ENCODE measurements at regions not wholly inside any gene's neighbourhood (a gene's known extent, or its start where the extent isn't known, plus 50 kb on each side); places are given as distances from the start of the nearest gene placed in this dataset.

GRCh38 chr3:103794656-103795055 is 1359.8 kb downstream of the ZPLD1 start:
- Histone ChIP-seq H4K20me1 (ENCODE audit: control insufficient read depth, insufficient read depth, insufficient read length) (no peaks in the 10 kb centered on the region), H3K27ac (ENCODE audit: insufficient read length, low read depth, low read length) (no peak overlapping the region), H4K91ac (ENCODE audit: insufficient read length, low read depth, low read length) (no peak overlapping the region), H3K4me1 (ENCODE audit: insufficient read depth, low read length) (no peaks in the 10 kb centered on the region), H3K4me2 (ENCODE audit: insufficient read depth, insufficient read length, low read length) (no peak overlapping the region), H4K8ac (replicated peaks; ENCODE audit: insufficient read length, low read depth, low read length) (no peak overlapping the region), H3K27me3 (ENCODE audit: insufficient read depth, low read length) (no peaks in the 10 kb centered on the region), H3K23ac (ENCODE audit: insufficient read length, low read depth, low read length) (no peak overlapping the region), H3K56ac (ENCODE audit: insufficient read length, low read depth, low read length) (no peak overlapping the region), H2BK5ac (ENCODE audit: insufficient read length, low read length) (no peak overlapping the region), H3K9me3 (ENCODE audit: control insufficient read depth, low read depth, low read length) (no peaks in the 10 kb centered on the region), H2BK15ac (ENCODE audit: low read depth, low read length) (no peak overlapping the region), H3K14ac (ENCODE audit: insufficient read depth, low read length) (no peak overlapping the region), H3K23me2 (ENCODE audit: insufficient read length, low read depth, low read length, poor library complexity, severe bottlenecking) (no peaks in the 10 kb centered on the region), H3K9ac (ENCODE audit: extremely low read depth, insufficient read length, low read length) (no peak overlapping the region), H3K4ac (ENCODE audit: low read depth, low read length) (no peak overlapping the region), H3K79me2 (ENCODE audit: insufficient read depth, low read length) (no peaks in the 10 kb centered on the region), H2BK12ac (ENCODE audit: insufficient read length, low read depth, low read length) (no peak overlapping the region), H2BK20ac (ENCODE audit: low read depth, low read length, poor library complexity, severe bottlenecking) (no peak overlapping the region), H2BK120ac (ENCODE audit: low read depth, low read length, poor library complexity, severe bottlenecking) (no peak overlapping the region), H3K18ac (ENCODE audit: insufficient read length, low read depth, low read length) (no peak overlapping the region), H2AFZ (ENCODE audit: low read length) (no peak overlapping the region), H2AK5ac (ENCODE audit: insufficient read length, low read length) (no peak overlapping the region), H4K5ac (ENCODE audit: insufficient read length, low read depth, low read length) (no peak overlapping the region), H3K79me1 (ENCODE audit: insufficient read depth, low read depth, low read length, poor library complexity, severe bottlenecking) (no peaks in the 10 kb centered on the region), H3T11ph (ENCODE audit: low read length) (no peak overlapping the region)
- Mint-ChIP-seq H3K9me3 (no peaks in the 10 kb centered on the region), H3K4me3 (no peak overlapping the region), H3K27me3 (ENCODE audit: low read depth) (no peaks in the 10 kb centered on the region), H3K4me1 (peaks cover 8% of the 10 kb centered on the region in 2 experiments), H3K36me3 (ENCODE audit: insufficient read depth in 1 of 3, low read depth in 3 of 3) (no peaks in the 10 kb centered on the region), H3K27ac (peak overlapping the region in 1 of 3 experiments; percentile 6; a peak in 1 of 7 replicates)
- WGBS (ENCODE audit: extremely low coverage, insufficient read length, low lambda C conversion rate) = no CpG with 5 or more reads among the region's 3 CpGs
- no peak for DNase-seq
- TF ChIP-seq CTCF (conservative IDR thresholded peaks at IDR 0.05) = peak; percentile 58
